ENCODE measurements at regions not wholly inside any gene's neighbourhood (a gene's known extent, or its start where the extent isn't known, plus 50 kb on each side); places are given as distances from the start of the nearest gene placed in this dataset.

GRCh38 chr9:135343837-135344522, 135.6 kb upstream of the PPP1R26 start (continued):
- TF ChIP-seq, protein P1, sequence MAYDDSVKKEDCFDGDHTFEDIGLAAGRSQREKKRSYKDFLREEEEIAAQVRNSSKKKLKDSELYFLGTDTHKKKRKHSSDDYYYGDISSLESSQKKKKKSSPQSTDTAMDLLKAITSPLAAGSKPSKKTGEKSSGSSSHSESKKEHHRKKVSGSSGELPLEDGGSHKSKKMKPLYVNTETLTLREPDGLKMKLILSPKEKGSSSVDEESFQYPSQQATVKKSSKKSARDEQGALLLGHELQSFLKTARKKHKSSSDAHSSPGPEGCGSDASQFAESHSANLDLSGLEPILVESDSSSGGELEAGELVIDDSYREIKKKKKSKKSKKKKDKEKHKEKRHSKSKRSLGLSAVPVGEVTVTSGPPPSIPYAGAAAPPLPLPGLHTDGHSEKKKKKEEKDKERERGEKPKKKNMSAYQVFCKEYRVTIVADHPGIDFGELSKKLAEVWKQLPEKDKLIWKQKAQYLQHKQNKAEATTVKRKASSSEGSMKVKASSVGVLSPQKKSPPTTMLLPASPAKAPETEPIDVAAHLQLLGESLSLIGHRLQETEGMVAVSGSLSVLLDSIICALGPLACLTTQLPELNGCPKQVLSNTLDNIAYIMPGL (CRISPR knock-in tag; IDR thresholded peaks at IDR 0.05) = no peak
- peak; percentile 92 for TF ChIP-seq SMC3 (conservative IDR thresholded peaks at IDR 0.05; ENCODE audit: insufficient read depth, low read depth, low read length)
- no peak for TF ChIP-seq SRSF7 (optimal IDR thresholded peaks at IDR 0.05; ENCODE audit: low read depth, low read length)
- no peak for TF ChIP-seq CBX8 (IDR thresholded peaks at IDR 0.05; ENCODE audit: borderline replicate concordance, extremely low read depth, low read depth, low read length, poor library complexity, severe bottlenecking)
- TF ChIP-seq ZNF175 (CRISPR knock-in tag; IDR thresholded peaks at IDR 0.05; ENCODE audit: low read depth) = no peak
- TF ChIP-seq ELK3 (CRISPR knock-in tag; IDR thresholded peaks at IDR 0.05) = no peak
- TF ChIP-seq HOXB6 (CRISPR knock-in tag; IDR thresholded peaks at IDR 0.05; ENCODE audit: borderline replicate concordance) = no peak
- no peak for TF ChIP-seq GABPA (tag; conservative IDR thresholded peaks at IDR 0.05; ENCODE audit: low read depth)
- TF ChIP-seq ZNF507 (tag; conservative IDR thresholded peaks at IDR 0.05) = no peak
- no peak for TF ChIP-seq TCF7 (IDR thresholded peaks at IDR 0.05; ENCODE audit: borderline replicate concordance)
- 0 out of 4 replicates have a peak, but pooled peaks of 1 of the 2 experiments have one; percentile 16 for TF ChIP-seq MAZ (CRISPR knock-in tag; conservative IDR thresholded peaks at IDR 0.05 in 1 of 2, IDR thresholded peaks at IDR 0.05 in 1 of 2)
- no peak for TF ChIP-seq ZSCAN29 (IDR thresholded peaks at IDR 0.05)
- no peak for TF ChIP-seq NCOA1 (IDR thresholded peaks at IDR 0.05; ENCODE audit: low read depth)
- TF ChIP-seq COPS2 (conservative IDR thresholded peaks at IDR 0.05) = no peak
- no peak for TF ChIP-seq JUNB (CRISPR knock-in tag; conservative IDR thresholded peaks at IDR 0.05)
- no peak for TF ChIP-seq SREBF1 (IDR thresholded peaks at IDR 0.05; ENCODE audit: borderline replicate concordance, low read depth, low read length)
- no peak for TF ChIP-seq FOXK2 (conservative IDR thresholded peaks at IDR 0.05 in 1 of 2, IDR thresholded peaks at IDR 0.05 in 1 of 2; ENCODE audit: low read depth in 2 of 2)
- no peak for TF ChIP-seq KLF13 (tag; IDR thresholded peaks at IDR 0.05; ENCODE audit: borderline replicate concordance, low read depth)
- no peak for TF ChIP-seq RREB1 (CRISPR knock-in tag; IDR thresholded peaks at IDR 0.05)
- no peak for TF ChIP-seq TRIM24 (IDR thresholded peaks at IDR 0.05)

Measured in K562 (cell line).